GM23338 (cell line): ENCODE measurements at regions not wholly inside any gene's neighbourhood (a gene's known extent, or its start where the extent isn't known, plus 50 kb on each side); places are given as distances from the start of the nearest gene placed in this dataset.

Experiments used
- CREB1 ChIP-seq: fragments of 250-450 bp; sonication (Bioruptor Pico); IDR thresholded peaks from 2 replicates; pipeline ENCODE4 v1.5.0; 2020; ENCODE audit warnings: low read depth, mild to moderate bottlenecking, moderate library complexity
- EZH2 ChIP-seq: fragments of 200-600 bp; sonication (generic); IDR thresholded peaks from one replicate; pipeline ENCODE4 v1.8.0; 2017; ENCODE audit warnings: antibody characterized with exemption, mild to moderate bottlenecking, low read depth; ENCODE audit not compliant: unreplicated experiment
- EZH2phosphoT487 ChIP-seq: fragments of 200-600 bp; sonication (generic); IDR thresholded peaks from one replicate; pipeline ENCODE4 v1.8.1; 2018; ENCODE audit warnings: antibody characterized with exemption; ENCODE audit not compliant: unreplicated experiment
- JUNB ChIP-seq: IDR thresholded peaks from one replicate; pipeline ENCODE4 v1.6.1; 2016; ENCODE audit warnings: antibody characterized with exemption; ENCODE audit not compliant: unreplicated experiment
- POLR2AphosphoS5 ChIP-seq: IDR thresholded peaks from 2 replicates; pipeline ENCODE4 v1.6.1; 2016; ENCODE audit warnings: antibody characterized with exemption, low read depth
- ZNF331 ChIP-seq: fragments of 250-450 bp; sonication (Bioruptor Pico); IDR thresholded peaks from 2 replicates; pipeline ENCODE4 v1.5.0; 2020; ENCODE audit warnings: low read depth, mild to moderate bottlenecking, moderate library complexity
- TF ChIP-seq, protein P1 (sequence below), 2 experiments: fragments of 200-600 bp in 1 of 2; sonication (generic) in 1 of 2; conservative IDR thresholded peaks; 2 replicates each; pipeline versions ENCODE4 v1.5.1 to v1.6.1; 2016 to 2017; ENCODE audit warnings: antibody characterized with exemption in 2 of 2, low read depth in 2 of 2, mild to moderate bottlenecking in 2 of 2, moderate library complexity in 1 of 2

DNA sequence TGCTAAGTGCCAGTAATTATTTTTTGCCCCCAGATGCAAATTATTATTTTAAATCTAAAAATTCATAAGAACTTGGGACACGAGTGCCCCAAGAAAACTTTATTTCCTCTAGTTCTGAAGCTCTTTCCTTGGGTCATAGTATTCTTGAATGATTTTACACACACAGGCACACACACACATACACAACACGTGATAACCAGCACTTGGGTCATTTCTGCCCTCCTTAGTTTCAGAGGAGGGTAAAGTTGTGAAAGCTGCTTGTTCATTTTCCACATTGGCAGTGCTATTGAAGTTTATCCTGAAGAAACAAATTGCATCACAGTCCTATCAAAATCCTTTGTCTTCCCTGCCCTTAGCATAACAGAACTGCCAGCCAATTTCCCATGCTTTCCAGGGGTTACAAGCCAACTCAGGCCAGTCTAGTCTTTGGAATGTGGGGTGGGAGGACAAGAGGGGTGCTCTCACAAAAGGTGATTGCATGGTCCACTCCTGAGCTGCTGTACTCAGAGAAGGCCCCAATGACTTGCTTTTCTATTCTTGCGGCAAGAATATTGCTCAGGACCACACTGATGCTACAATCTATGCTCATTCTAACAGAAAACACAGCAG is 98.5 kb upstream of the POGK start:
- TF ChIP-seq, protein P1, sequence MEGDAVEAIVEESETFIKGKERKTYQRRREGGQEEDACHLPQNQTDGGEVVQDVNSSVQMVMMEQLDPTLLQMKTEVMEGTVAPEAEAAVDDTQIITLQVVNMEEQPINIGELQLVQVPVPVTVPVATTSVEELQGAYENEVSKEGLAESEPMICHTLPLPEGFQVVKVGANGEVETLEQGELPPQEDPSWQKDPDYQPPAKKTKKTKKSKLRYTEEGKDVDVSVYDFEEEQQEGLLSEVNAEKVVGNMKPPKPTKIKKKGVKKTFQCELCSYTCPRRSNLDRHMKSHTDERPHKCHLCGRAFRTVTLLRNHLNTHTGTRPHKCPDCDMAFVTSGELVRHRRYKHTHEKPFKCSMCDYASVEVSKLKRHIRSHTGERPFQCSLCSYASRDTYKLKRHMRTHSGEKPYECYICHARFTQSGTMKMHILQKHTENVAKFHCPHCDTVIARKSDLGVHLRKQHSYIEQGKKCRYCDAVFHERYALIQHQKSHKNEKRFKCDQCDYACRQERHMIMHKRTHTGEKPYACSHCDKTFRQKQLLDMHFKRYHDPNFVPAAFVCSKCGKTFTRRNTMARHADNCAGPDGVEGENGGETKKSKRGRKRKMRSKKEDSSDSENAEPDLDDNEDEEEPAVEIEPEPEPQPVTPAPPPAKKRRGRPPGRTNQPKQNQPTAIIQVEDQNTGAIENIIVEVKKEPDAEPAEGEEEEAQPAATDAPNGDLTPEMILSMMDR (conservative IDR thresholded peaks at IDR 0.05; ENCODE audit: low read depth in 2 of 2) = no peak
- TF ChIP-seq ZNF331 (CRISPR knock-in tag) (no peak), EZH2phosphoT487 (no peak), EZH2 (no peak), POLR2AphosphoS5 (no peak), JUNB (no peak), CREB1 (CRISPR knock-in tag) (no peak)
